ENCODE measurements at regions not wholly inside any gene's neighbourhood (a gene's known extent, or its start where the extent isn't known, plus 50 kb on each side); places are given as distances from the start of the nearest gene placed in this dataset.

GRCh38 chr3:178297199-178297598 lies 239.0 kb upstream of the KCNMB2 start:
- Mint-ChIP-seq H3K4me3 (no peak overlapping the region), H3K27me3 (peaks cover 7 to 14% of the 10 kb centered on the region in 2 donors), H3K4me1 (ENCODE audit: low read depth in 2 of 2) (no peaks in the 10 kb centered on the region), H3K9me3 (no peaks in the 10 kb centered on the region), H3K36me3 (ENCODE audit: insufficient read depth) (no peaks in the 10 kb centered on the region), H3K27ac (no peak overlapping the region)
- no peak for ATAC-seq (replicated peaks)
- DNase-seq = no peak

GRCh38 chr3:178297740-178298139 lies 238.5 kb upstream of the KCNMB2 start:
- H3K27me3 Mint-ChIP-seq = peaks cover 7 to 9% of the 10 kb centered on the region in 2 donors
- ATAC-seq (replicated peaks) (no peak), DNase-seq (no peak)
- no peak overlapping the region for H3K27ac Mint-ChIP-seq
- H3K4me1 Mint-ChIP-seq (ENCODE audit: low read depth in 2 of 2) = no peaks in the 10 kb centered on the region
- H3K36me3 Mint-ChIP-seq (ENCODE audit: insufficient read depth) = no peaks in the 10 kb centered on the region
- H3K9me3 Mint-ChIP-seq = no peaks in the 10 kb centered on the region
- no peak overlapping the region for H3K4me3 Mint-ChIP-seq

- Mint-ChIP-seq H3K9me3 (no peaks in the 10 kb centered on the region), H3K4me3 (no peak overlapping the region), H3K4me1 (ENCODE audit: low read depth in 2 of 2) (no peaks in the 10 kb centered on the region), H3K27ac (no peak overlapping the region), H3K36me3 (ENCODE audit: insufficient read depth) (no peaks in the 10 kb centered on the region), H3K27me3 (no peaks in the 10 kb centered on the region)
- DNase-seq (no peak), ATAC-seq (replicated peaks) (no peak)
These were observed 235.7 kb upstream of the KCNMB2 start for GRCh38 chr3:178300441-178300959.

GRCh38 chr3:178302966-178303930 lies 233.0 kb upstream of the KCNMB2 start:
- ATAC-seq (replicated peaks) (no peak), DNase-seq (no peak)
- Mint-ChIP-seq H3K27me3 (no peaks in the 10 kb centered on the region), H3K27ac (no peak overlapping the region), H3K9me3 (no peaks in the 10 kb centered on the region), H3K4me3 (no peak overlapping the region), H3K4me1 (ENCODE audit: low read depth in 2 of 2) (no peaks in the 10 kb centered on the region), H3K36me3 (ENCODE audit: insufficient read depth) (no peaks in the 10 kb centered on the region)

GRCh38 chr3:178304758-178305467 lies 231.3 kb upstream of the KCNMB2 start:
- no peaks in the 10 kb centered on the region for H3K4me1 Mint-ChIP-seq (ENCODE audit: low read depth in 2 of 2)
- no peaks in the 10 kb centered on the region for H3K36me3 Mint-ChIP-seq (ENCODE audit: insufficient read depth)
- no peak for DNase-seq
- no peak for ATAC-seq (replicated peaks)
- H3K9me3 Mint-ChIP-seq = no peaks in the 10 kb centered on the region
- H3K27ac Mint-ChIP-seq = no peak overlapping the region
- no peak overlapping the region for H3K4me3 Mint-ChIP-seq
- H3K27me3 Mint-ChIP-seq = no peaks in the 10 kb centered on the region

GRCh38 chr3:178306432-178307115 lies 229.7 kb upstream of the KCNMB2 start:
- H3K4me3 Mint-ChIP-seq = no peak overlapping the region
- H3K27me3 Mint-ChIP-seq = no peaks in the 10 kb centered on the region
- no peaks in the 10 kb centered on the region for H3K36me3 Mint-ChIP-seq (ENCODE audit: insufficient read depth)
- H3K9me3 Mint-ChIP-seq = no peaks in the 10 kb centered on the region
- H3K4me1 Mint-ChIP-seq (ENCODE audit: low read depth in 2 of 2) = no peaks in the 10 kb centered on the region
- DNase-seq (no peak), ATAC-seq (replicated peaks) (no peak)
- no peak overlapping the region for H3K27ac Mint-ChIP-seq

GRCh38 chr3:178308771-178309170 lies 227.5 kb upstream of the KCNMB2 start:
- ATAC-seq (replicated peaks) (no peak), DNase-seq (no peak)
- Mint-ChIP-seq H3K27ac (no peak overlapping the region), H3K9me3 (no peaks in the 10 kb centered on the region), H3K4me3 (no peak overlapping the region), H3K4me1 (ENCODE audit: low read depth in 2 of 2) (peaks cover 0 to 2% of the 10 kb centered on the region in 2 donors), H3K27me3 (peaks cover 0 to 11% of the 10 kb centered on the region in 2 donors), H3K36me3 (ENCODE audit: insufficient read depth) (no peaks in the 10 kb centered on the region)

GRCh38 chr3:178310949-178311348 lies 225.3 kb upstream of the KCNMB2 start:
- no peak overlapping the region for H3K27ac Mint-ChIP-seq
- no peaks in the 10 kb centered on the region for H3K36me3 Mint-ChIP-seq (ENCODE audit: insufficient read depth)
- DNase-seq (no peak), ATAC-seq (replicated peaks) (no peak)
- no peak overlapping the region for H3K4me3 Mint-ChIP-seq
- H3K9me3 Mint-ChIP-seq = no peaks in the 10 kb centered on the region
- H3K4me1 Mint-ChIP-seq (ENCODE audit: low read depth in 2 of 2) = peaks cover 0 to 2% of the 10 kb centered on the region in 2 donors
- H3K27me3 Mint-ChIP-seq = peaks cover 6 to 27% of the 10 kb centered on the region in 2 donors

GRCh38 chr3:178313716-178314115 lies 222.5 kb upstream of the KCNMB2 start:
- no peak overlapping the region for H3K27ac Mint-ChIP-seq
- H3K4me1 Mint-ChIP-seq (ENCODE audit: low read depth in 2 of 2) = peaks cover 0 to 2% of the 10 kb centered on the region in 2 donors
- no peak for DNase-seq
- H3K9me3 Mint-ChIP-seq = no peaks in the 10 kb centered on the region
- no peak for ATAC-seq (replicated peaks)
- H3K36me3 Mint-ChIP-seq (ENCODE audit: insufficient read depth) = no peaks in the 10 kb centered on the region
- no peak overlapping the region for H3K4me3 Mint-ChIP-seq
- H3K27me3 Mint-ChIP-seq = peaks cover 6 to 28% of the 10 kb centered on the region in 2 donors

GRCh38 chr3:178318340-178318739 lies 217.9 kb upstream of the KCNMB2 start:
- H3K9me3 Mint-ChIP-seq = no peaks in the 10 kb centered on the region
- ATAC-seq (replicated peaks) (no peak), DNase-seq (no peak)
- H3K36me3 Mint-ChIP-seq (ENCODE audit: insufficient read depth) = no peaks in the 10 kb centered on the region
- no peak overlapping the region for H3K4me3 Mint-ChIP-seq
- H3K27me3 Mint-ChIP-seq = peaks cover 6 to 19% of the 10 kb centered on the region in 2 donors
- no peaks in the 10 kb centered on the region for H3K4me1 Mint-ChIP-seq (ENCODE audit: low read depth in 2 of 2)
- no peak overlapping the region for H3K27ac Mint-ChIP-seq

GRCh38 chr3:178318941-178319816 lies 217.1 kb upstream of the KCNMB2 start:
- Mint-ChIP-seq H3K4me3 (no peak overlapping the region), H3K36me3 (ENCODE audit: insufficient read depth) (no peaks in the 10 kb centered on the region), H3K27ac (no peak overlapping the region), H3K27me3 (peaks cover 6 to 13% of the 10 kb centered on the region in 2 donors), H3K4me1 (ENCODE audit: low read depth in 2 of 2) (no peaks in the 10 kb centered on the region), H3K9me3 (no peaks in the 10 kb centered on the region)
- no peak for DNase-seq
- no peak for ATAC-seq (replicated peaks)

- DNase-seq = no peak
- ATAC-seq (replicated peaks) = no peak
- Mint-ChIP-seq H3K4me1 (ENCODE audit: low read depth in 2 of 2) (no peaks in the 10 kb centered on the region), H3K9me3 (no peaks in the 10 kb centered on the region), H3K36me3 (ENCODE audit: insufficient read depth) (no peaks in the 10 kb centered on the region), H3K27ac (no peak overlapping the region), H3K27me3 (peaks cover 0 to 4% of the 10 kb centered on the region in 2 donors), H3K4me3 (no peak overlapping the region)
These were observed 215.5 kb upstream of the KCNMB2 start for GRCh38 chr3:178320456-178321351.

Measured in effector memory CD8-positive, alpha-beta T cell (primary cell).